Small intestine (tissue), 7 donors: ENCODE measurements at regions not wholly inside any gene's neighbourhood (a gene's known extent, or its start where the extent isn't known, plus 50 kb on each side); places are given as distances from the start of the nearest gene placed in this dataset.

Source experiments
- DNase-seq, 2 donors: peaks; one replicate each; pipeline versions ENCODE4 v3.0.0 to v3.0.0-alpha.2; 2013
- FAIRE-seq: peaks from 2 replicates; lab custom pipeline; 2012; peaks lifted over from hg19 to GRCh38; lab: Jason Lieb, UNC
- H3K27ac ChIP-seq, 3 donors: one replicate each; pipeline ENCODE4 v1.5.1; 2013; ENCODE audit warnings: low read length in 2 of 3, mild to moderate bottlenecking in 2 of 3, control low read depth in 1 of 3, inconsistent platforms in 1 of 3, low read depth in 1 of 3, moderate library complexity in 1 of 3
- H3K27me3 ChIP-seq, 3 donors: one replicate each; pipeline ENCODE4 v1.6.1; 2013; ENCODE audit warnings: low read length in 3 of 3, inconsistent platforms in 1 of 3; ENCODE audit not compliant: control insufficient read depth in 3 of 3, insufficient read depth in 3 of 3
- H3K36me3 ChIP-seq, 3 donors: one replicate each; pipeline ENCODE4 v1.6.1; 2013; ENCODE audit warnings: low read length in 3 of 3, inconsistent platforms in 1 of 3, low read depth in 1 of 3, mild to moderate bottlenecking in 1 of 3, moderate library complexity in 1 of 3; ENCODE audit not compliant: control insufficient read depth in 3 of 3, insufficient read depth in 2 of 3
- H3K4me1 ChIP-seq, 3 donors: one replicate each; pipeline ENCODE4 v1.6.1; 2013; ENCODE audit warnings: low read length in 2 of 3, inconsistent platforms in 1 of 3, low read depth in 1 of 3, mild to moderate bottlenecking in 1 of 3, moderate library complexity in 1 of 3; ENCODE audit not compliant: control insufficient read depth in 3 of 3, insufficient read depth in 2 of 3
- H3K4me3 ChIP-seq, 3 donors: one replicate each; pipeline ENCODE4 v1.5.1; 2013; ENCODE audit warnings: low read length in 3 of 3, control low read depth in 1 of 3, inconsistent platforms in 1 of 3, low read depth in 1 of 3, mild to moderate bottlenecking in 1 of 3, moderate library complexity in 1 of 3
- H3K9me3 ChIP-seq, 2 donors: one replicate each; pipeline ENCODE4 v1.6.1; 2013; ENCODE audit warnings: low read depth in 1 of 2, low read length in 1 of 2; ENCODE audit not compliant: control insufficient read depth in 2 of 2, insufficient read depth in 1 of 2
- WGBS, 3 donors: extraction: QIAGEN DNeasy Blood & Tissue Kit; methylation state at CpG; one replicate each; pipeline ENCODE4 v1.1.7; 2013; 5-methylcytosine and 5-hydroxymethylcytosine counted together
- donor health status: healthy with polysubstance abuse.
- donor health status: control.
- donor health status: control.
- donor health status: Bipolar disorder and iron deficiency.
- donor health status: healthy.

GRCh38 chr18:78376046-78376445, 603.6 kb upstream of the SALL3 start:
- no peaks in the 10 kb centered on the region for H3K36me3 ChIP-seq
- no peak for FAIRE-seq
- no peak overlapping the region for H3K4me3 ChIP-seq
- H3K9me3 ChIP-seq = peaks cover 0 to 17% of the 10 kb centered on the region in 2 donors
- no peaks in the 10 kb centered on the region for H3K27me3 ChIP-seq
- DNase-seq = no peak
- WGBS, 3 donors = 81 to 87% (median 82%) methylated on average over 8 of the region's 8 CpGs
- no peak overlapping the region for H3K27ac ChIP-seq
- H3K4me1 ChIP-seq = no peaks in the 10 kb centered on the region

- H3K4me1 ChIP-seq = no peaks in the 10 kb centered on the region
- H3K9me3 ChIP-seq = peaks cover 0 to 13% of the 10 kb centered on the region in 2 donors
- no peak for FAIRE-seq
- H3K4me3 ChIP-seq = no peak overlapping the region
- H3K27me3 ChIP-seq = no peaks in the 10 kb centered on the region
- H3K36me3 ChIP-seq = no peaks in the 10 kb centered on the region
- WGBS, 3 donors = 78 to 82% (median 81%) methylated on average over 7 of the region's 7 CpGs
- no peak overlapping the region for H3K27ac ChIP-seq
- DNase-seq = no peak
Measured at GRCh38 chr18:78378403-78378802, 601.2 kb upstream of the SALL3 start.

- peaks cover 0 to 7% of the 10 kb centered on the region in 2 donors for H3K9me3 ChIP-seq
- no peak overlapping the region for H3K4me3 ChIP-seq
- H3K4me1 ChIP-seq = no peaks in the 10 kb centered on the region
- 86 to 91% (median 89%) methylated on average over 3 of the region's 3 CpGs for WGBS, 3 donors
- H3K27me3 ChIP-seq = no peaks in the 10 kb centered on the region
- no peak overlapping the region for H3K27ac ChIP-seq
- no peak for DNase-seq
- FAIRE-seq = no peak
- H3K36me3 ChIP-seq = no peaks in the 10 kb centered on the region
Measured at GRCh38 chr18:78378983-78379382, 600.6 kb upstream of the SALL3 start.

GRCh38 chr18:78390348-78390951, 589.2 kb upstream of the SALL3 start:
- FAIRE-seq = no peak
- whole genome bisulfite sequencing, 3 donors = 87 to 94% (median 90%) methylated on average over 27 to 34 of the region's 34 CpGs
- DNase-seq = no peak

GRCh38 chr18:78390952-78391348, 588.7 kb upstream of the SALL3 start:
- Histone ChIP-seq H3K4me3 (no peak overlapping the region), H3K36me3 (no peaks in the 10 kb centered on the region), H3K27ac (no peak overlapping the region), H3K4me1 (no peaks in the 10 kb centered on the region), H3K27me3 (no peaks in the 10 kb centered on the region), H3K9me3 (peaks cover 1 to 21% of the 10 kb centered on the region in 2 donors)
- 93 to 95% (median 93%) methylated on average over 32 to 33 of the region's 33 CpGs for WGBS, 3 donors
- FAIRE-seq (no peak), DNase-seq (no peak)

More at GRCh38 chr18:78390348-78390951, 589.2 kb upstream of the SALL3 start:
- Histone ChIP-seq H3K9me3 (peaks cover 1 to 18% of the 10 kb centered on the region in 2 donors), H3K4me1 (no peaks in the 10 kb centered on the region), H3K36me3 (no peaks in the 10 kb centered on the region), H3K4me3 (no peak overlapping the region), H3K27me3 (no peaks in the 10 kb centered on the region), H3K27ac (no peak overlapping the region)

- no peaks in the 10 kb centered on the region for H3K4me1 ChIP-seq
- H3K9me3 ChIP-seq = peaks cover 1 to 27% of the 10 kb centered on the region in 2 donors
- H3K36me3 ChIP-seq = no peaks in the 10 kb centered on the region
- FAIRE-seq (no peak), DNase-seq (peak in 1 of 2 donors; percentile 70)
- WGBS, 3 donors = 31 to 69% (median 44%) methylated on average over 14 of the region's 14 CpGs
- H3K27me3 ChIP-seq = no peaks in the 10 kb centered on the region
- no peak overlapping the region for H3K27ac ChIP-seq
- no peak overlapping the region for H3K4me3 ChIP-seq
Measured at GRCh38 chr18:78393086-78393862, 586.3 kb upstream of the SALL3 start.

GRCh38 chr18:78396077-78396476, 583.5 kb upstream of the SALL3 start:
- Histone ChIP-seq H3K27me3 (no peaks in the 10 kb centered on the region), H3K4me3 (no peak overlapping the region), H3K9me3 (peaks cover 0 to 21% of the 10 kb centered on the region in 2 donors), H3K36me3 (no peaks in the 10 kb centered on the region), H3K4me1 (no peaks in the 10 kb centered on the region), H3K27ac (no peak overlapping the region)
- DNase-seq (no peak), FAIRE-seq (no peak)
- WGBS, 3 donors = 91 to 93% (median 92%) methylated on average over 16 of the region's 16 CpGs

- Histone ChIP-seq H3K4me1 (no peaks in the 10 kb centered on the region), H3K9me3 (peaks cover 0 to 18% of the 10 kb centered on the region in 2 donors), H3K36me3 (no peaks in the 10 kb centered on the region), H3K27ac (no peak overlapping the region), H3K27me3 (no peaks in the 10 kb centered on the region), H3K4me3 (no peak overlapping the region)
- 86 to 90% (median 88%) methylated on average over 10 of the region's 10 CpGs for WGBS, 3 donors
- no peak for DNase-seq
- no peak for FAIRE-seq
Measured at GRCh38 chr18:78396756-78397155, 582.9 kb upstream of the SALL3 start.
